ENCODE measurements at regions not wholly inside any gene's neighbourhood (a gene's known extent, or its start where the extent isn't known, plus 50 kb on each side); places are given as distances from the start of the nearest gene placed in this dataset.

GRCh38 chr9:129507805-129508204 lies 113.1 kb downstream of the C9orf50 start:
- TF ChIP-seq, protein P1, sequence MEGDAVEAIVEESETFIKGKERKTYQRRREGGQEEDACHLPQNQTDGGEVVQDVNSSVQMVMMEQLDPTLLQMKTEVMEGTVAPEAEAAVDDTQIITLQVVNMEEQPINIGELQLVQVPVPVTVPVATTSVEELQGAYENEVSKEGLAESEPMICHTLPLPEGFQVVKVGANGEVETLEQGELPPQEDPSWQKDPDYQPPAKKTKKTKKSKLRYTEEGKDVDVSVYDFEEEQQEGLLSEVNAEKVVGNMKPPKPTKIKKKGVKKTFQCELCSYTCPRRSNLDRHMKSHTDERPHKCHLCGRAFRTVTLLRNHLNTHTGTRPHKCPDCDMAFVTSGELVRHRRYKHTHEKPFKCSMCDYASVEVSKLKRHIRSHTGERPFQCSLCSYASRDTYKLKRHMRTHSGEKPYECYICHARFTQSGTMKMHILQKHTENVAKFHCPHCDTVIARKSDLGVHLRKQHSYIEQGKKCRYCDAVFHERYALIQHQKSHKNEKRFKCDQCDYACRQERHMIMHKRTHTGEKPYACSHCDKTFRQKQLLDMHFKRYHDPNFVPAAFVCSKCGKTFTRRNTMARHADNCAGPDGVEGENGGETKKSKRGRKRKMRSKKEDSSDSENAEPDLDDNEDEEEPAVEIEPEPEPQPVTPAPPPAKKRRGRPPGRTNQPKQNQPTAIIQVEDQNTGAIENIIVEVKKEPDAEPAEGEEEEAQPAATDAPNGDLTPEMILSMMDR (IDR thresholded peaks at IDR 0.05; ENCODE audit: low read depth, low read length, missing input control): no peak
- TF ChIP-seq ZBTB33 (IDR thresholded peaks at IDR 0.05) (no peak), EGR1 (IDR thresholded peaks at IDR 0.05; ENCODE audit: low read depth in 2 of 2) (no peak), TAF1 (conservative IDR thresholded peaks at IDR 0.05) (no peak), SP1 (IDR thresholded peaks at IDR 0.05) (no peak), YY1 (IDR thresholded peaks at IDR 0.05) (no peak), RAD21 (IDR thresholded peaks at IDR 0.05) (no peak), NR2F2 (IDR thresholded peaks at IDR 0.05) (no peak), JUND (IDR thresholded peaks at IDR 0.05) (no peak), GABPA (IDR thresholded peaks at IDR 0.05 in 1 of 2, conservative IDR thresholded peaks at IDR 0.05 in 1 of 2) (no peak), RXRA (IDR thresholded peaks at IDR 0.05) (peak in 1 of 2 donors; percentile 24), FOXA1 (IDR thresholded peaks at IDR 0.05) (no peak)
- TF ChIP-seq, protein P2, sequence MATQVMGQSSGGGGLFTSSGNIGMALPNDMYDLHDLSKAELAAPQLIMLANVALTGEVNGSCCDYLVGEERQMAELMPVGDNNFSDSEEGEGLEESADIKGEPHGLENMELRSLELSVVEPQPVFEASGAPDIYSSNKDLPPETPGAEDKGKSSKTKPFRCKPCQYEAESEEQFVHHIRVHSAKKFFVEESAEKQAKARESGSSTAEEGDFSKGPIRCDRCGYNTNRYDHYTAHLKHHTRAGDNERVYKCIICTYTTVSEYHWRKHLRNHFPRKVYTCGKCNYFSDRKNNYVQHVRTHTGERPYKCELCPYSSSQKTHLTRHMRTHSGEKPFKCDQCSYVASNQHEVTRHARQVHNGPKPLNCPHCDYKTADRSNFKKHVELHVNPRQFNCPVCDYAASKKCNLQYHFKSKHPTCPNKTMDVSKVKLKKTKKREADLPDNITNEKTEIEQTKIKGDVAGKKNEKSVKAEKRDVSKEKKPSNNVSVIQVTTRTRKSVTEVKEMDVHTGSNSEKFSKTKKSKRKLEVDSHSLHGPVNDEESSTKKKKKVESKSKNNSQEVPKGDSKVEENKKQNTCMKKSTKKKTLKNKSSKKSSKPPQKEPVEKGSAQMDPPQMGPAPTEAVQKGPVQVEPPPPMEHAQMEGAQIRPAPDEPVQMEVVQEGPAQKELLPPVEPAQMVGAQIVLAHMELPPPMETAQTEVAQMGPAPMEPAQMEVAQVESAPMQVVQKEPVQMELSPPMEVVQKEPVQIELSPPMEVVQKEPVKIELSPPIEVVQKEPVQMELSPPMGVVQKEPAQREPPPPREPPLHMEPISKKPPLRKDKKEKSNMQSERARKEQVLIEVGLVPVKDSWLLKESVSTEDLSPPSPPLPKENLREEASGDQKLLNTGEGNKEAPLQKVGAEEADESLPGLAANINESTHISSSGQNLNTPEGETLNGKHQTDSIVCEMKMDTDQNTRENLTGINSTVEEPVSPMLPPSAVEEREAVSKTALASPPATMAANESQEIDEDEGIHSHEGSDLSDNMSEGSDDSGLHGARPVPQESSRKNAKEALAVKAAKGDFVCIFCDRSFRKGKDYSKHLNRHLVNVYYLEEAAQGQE (IDR thresholded peaks at IDR 0.05): no peak
- TF ChIP-seq, protein P3, sequence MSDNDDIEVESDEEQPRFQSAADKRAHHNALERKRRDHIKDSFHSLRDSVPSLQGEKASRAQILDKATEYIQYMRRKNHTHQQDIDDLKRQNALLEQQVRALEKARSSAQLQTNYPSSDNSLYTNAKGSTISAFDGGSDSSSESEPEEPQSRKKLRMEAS (IDR thresholded peaks at IDR 0.05): no peak
